ENCODE measurements at regions not wholly inside any gene's neighbourhood (a gene's known extent, or its start where the extent isn't known, plus 50 kb on each side); places are given as distances from the start of the nearest gene placed in this dataset.

- H3K27me3 ChIP-seq (ENCODE audit: control insufficient read depth, insufficient read depth, low read length) = no peaks in the 10 kb centered on the region
Observed at GRCh38 chr6:15713325-15713724, 50.5 kb upstream of the DTNBP1 start.

GRCh38 chr6:15712797-15713196, 50.0 kb upstream of the DTNBP1 start:
- no peaks in the 10 kb centered on the region for H3K27me3 ChIP-seq (ENCODE audit: control insufficient read depth, insufficient read depth, low read length)
- no peak for ATAC-seq

More at GRCh38 chr6:15713325-15713724, 50.5 kb upstream of the DTNBP1 start:
- POLR2A ChIA-PET = no interaction called here
- in situ Hi-C loops (cut with HindIII; ENCODE audit: low pct_unique_long_range_greater_than_20kb, low sequenced_read_pairs) (no loop called here), intact Hi-C loops (cut with micrococcal nuclease; ENCODE audit: unreplicated experiment) (no loop called here)
- BruUV-seq (replicated peaks) = no TSS peak
- no peaks in the 10 kb centered on the region for H3K9me3 ChIP-seq (ENCODE audit: control insufficient read depth, insufficient read depth, low read depth, low read length)
- no peaks in the 10 kb centered on the region for H3K4me1 ChIP-seq (ENCODE audit: control insufficient read depth, insufficient read depth, low read length)
- no peak for DNase-seq (ENCODE audit: low read depth, low spot score)
- H3K36me3 ChIP-seq (ENCODE audit: control insufficient read depth, insufficient read depth, low read length) = no peaks in the 10 kb centered on the region
- CTCF ChIA-PET = no interaction called here
- H3K4me3 ChIP-seq (ENCODE audit: low read depth in 2 of 2, low read length in 2 of 2) = no peak overlapping the region
- no peak overlapping the region for H3K27ac ChIP-seq (ENCODE audit: low read length)
- no peak for ATAC-seq
- TF ChIP-seq SIN3A (IDR thresholded peaks at IDR 0.05; ENCODE audit: borderline replicate concordance, insufficient read depth, low read depth, low read length) (no peak), POLR2AphosphoS5 (IDR thresholded peaks at IDR 0.05; ENCODE audit: low read depth, low read length) (no peak), TCF7L2 (IDR thresholded peaks at IDR 0.05; ENCODE audit: low read depth, low read length) (no peak)
- TF ChIP-seq, protein P1, sequence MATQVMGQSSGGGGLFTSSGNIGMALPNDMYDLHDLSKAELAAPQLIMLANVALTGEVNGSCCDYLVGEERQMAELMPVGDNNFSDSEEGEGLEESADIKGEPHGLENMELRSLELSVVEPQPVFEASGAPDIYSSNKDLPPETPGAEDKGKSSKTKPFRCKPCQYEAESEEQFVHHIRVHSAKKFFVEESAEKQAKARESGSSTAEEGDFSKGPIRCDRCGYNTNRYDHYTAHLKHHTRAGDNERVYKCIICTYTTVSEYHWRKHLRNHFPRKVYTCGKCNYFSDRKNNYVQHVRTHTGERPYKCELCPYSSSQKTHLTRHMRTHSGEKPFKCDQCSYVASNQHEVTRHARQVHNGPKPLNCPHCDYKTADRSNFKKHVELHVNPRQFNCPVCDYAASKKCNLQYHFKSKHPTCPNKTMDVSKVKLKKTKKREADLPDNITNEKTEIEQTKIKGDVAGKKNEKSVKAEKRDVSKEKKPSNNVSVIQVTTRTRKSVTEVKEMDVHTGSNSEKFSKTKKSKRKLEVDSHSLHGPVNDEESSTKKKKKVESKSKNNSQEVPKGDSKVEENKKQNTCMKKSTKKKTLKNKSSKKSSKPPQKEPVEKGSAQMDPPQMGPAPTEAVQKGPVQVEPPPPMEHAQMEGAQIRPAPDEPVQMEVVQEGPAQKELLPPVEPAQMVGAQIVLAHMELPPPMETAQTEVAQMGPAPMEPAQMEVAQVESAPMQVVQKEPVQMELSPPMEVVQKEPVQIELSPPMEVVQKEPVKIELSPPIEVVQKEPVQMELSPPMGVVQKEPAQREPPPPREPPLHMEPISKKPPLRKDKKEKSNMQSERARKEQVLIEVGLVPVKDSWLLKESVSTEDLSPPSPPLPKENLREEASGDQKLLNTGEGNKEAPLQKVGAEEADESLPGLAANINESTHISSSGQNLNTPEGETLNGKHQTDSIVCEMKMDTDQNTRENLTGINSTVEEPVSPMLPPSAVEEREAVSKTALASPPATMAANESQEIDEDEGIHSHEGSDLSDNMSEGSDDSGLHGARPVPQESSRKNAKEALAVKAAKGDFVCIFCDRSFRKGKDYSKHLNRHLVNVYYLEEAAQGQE (IDR thresholded peaks at IDR 0.05; ENCODE audit: insufficient read depth in 1 of 2, low read depth in 2 of 2, low read length in 1 of 2) = no peak

More at GRCh38 chr6:15712797-15713196, 50.0 kb upstream of the DTNBP1 start:
- ChIA-PET POLR2A (no interaction called here), CTCF (no interaction called here)
- Histone ChIP-seq H3K9me3 (ENCODE audit: control insufficient read depth, insufficient read depth, low read depth, low read length) (no peaks in the 10 kb centered on the region), H3K36me3 (ENCODE audit: control insufficient read depth, insufficient read depth, low read length) (no peaks in the 10 kb centered on the region), H3K4me3 (ENCODE audit: low read depth in 2 of 2, low read length in 2 of 2) (no peak overlapping the region), H3K4me1 (ENCODE audit: control insufficient read depth, insufficient read depth, low read length) (no peaks in the 10 kb centered on the region), H3K27ac (ENCODE audit: low read length) (no peak overlapping the region)
- no peak for DNase-seq (ENCODE audit: low read depth, low spot score)
- TF ChIP-seq POLR2AphosphoS5 (IDR thresholded peaks at IDR 0.05; ENCODE audit: low read depth, low read length) (no peak), SIN3A (IDR thresholded peaks at IDR 0.05; ENCODE audit: borderline replicate concordance, insufficient read depth, low read depth, low read length) (no peak), TCF7L2 (IDR thresholded peaks at IDR 0.05; ENCODE audit: low read depth, low read length) (no peak), CTCF (IDR thresholded peaks at IDR 0.05) (no peak)
- TF ChIP-seq, protein P1 (IDR thresholded peaks at IDR 0.05; ENCODE audit: insufficient read depth in 1 of 2, low read depth in 2 of 2, low read length in 1 of 2) = no peak
- no TSS peak for BruUV-seq (replicated peaks)
- intact Hi-C loops (cut with micrococcal nuclease; ENCODE audit: unreplicated experiment) (no loop called here), in situ Hi-C loops (cut with HindIII; ENCODE audit: low pct_unique_long_range_greater_than_20kb, low sequenced_read_pairs) (no loop called here)

Data from Panc1 (cell line).